ENCODE measurements at regions not wholly inside any gene's neighbourhood (a gene's known extent, or its start where the extent isn't known, plus 50 kb on each side); places are given as distances from the start of the nearest gene placed in this dataset.

DNA sequence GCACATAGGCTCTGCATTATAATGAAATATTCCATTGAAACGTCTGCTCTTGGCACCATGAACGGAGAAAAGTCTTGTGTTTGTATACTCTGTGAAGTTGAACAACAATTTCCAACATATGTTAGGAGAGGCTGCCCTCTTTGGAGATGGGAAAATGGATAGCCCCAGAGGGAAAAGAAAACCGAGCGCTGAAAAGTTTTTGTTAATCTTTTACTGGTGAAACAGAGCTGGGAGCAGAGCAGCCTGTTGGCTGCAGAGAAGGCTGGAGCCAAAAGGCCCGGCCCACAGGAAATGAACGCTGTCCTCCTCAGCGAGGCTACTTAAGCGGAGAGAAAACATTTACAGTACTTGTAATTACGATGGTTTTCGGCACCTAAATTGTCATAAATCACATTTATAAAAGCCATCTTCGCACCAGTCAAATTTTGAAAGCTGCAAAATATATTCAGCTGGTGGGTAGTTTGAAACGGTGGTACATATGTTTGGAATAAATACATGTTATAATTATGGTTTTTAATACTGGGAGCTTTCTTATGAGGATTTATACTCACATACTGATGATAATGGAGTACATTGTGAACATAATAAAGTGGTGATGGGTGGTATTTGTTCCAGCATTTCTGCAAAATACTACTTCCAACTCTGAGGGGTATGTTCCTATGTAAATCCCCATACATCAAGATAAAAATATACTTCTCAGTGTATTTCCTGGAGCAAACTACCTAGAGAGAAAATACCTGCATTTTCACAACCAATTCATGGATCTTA lies 129.6 kb upstream of the CNTLN start:
- dilution Hi-C loops (cut with HindIII; ENCODE audit: low sequenced_read_pairs, unreplicated experiment) (no loop called here), intact Hi-C loops (cut with micrococcal nuclease) (loop anchor here (5.0 kb wide), 1 partner anchor 133 kb away; the partner anchor contains the start of gene BNC2), in situ Hi-C loops (cut with MboI; ENCODE audit: low sequenced_read_pairs) (no loop called here)
- Histone ChIP-seq H2BK5ac (ENCODE audit: low read depth, low read length, poor library complexity, severe bottlenecking) (peak overlapping the region; percentile 74), H3K4me3 (ENCODE audit: insufficient read depth, low read depth, low read length) (no peak overlapping the region; the same call in 1 of the 2 replicates), H4K5ac (ENCODE audit: low read depth, low read length) (peak overlapping the region; percentile 21; the same call in 1 of the 2 replicates), H2BK15ac (ENCODE audit: low read depth, low read length) (peak overlapping the region; percentile 57; the same call in 1 of the 3 replicates), H2BK20ac (ENCODE audit: low read depth, low read length) (peak overlapping the region; percentile 66; the same call in 1 of the 2 replicates), H3K27me3 (ENCODE audit: control insufficient read depth, insufficient read depth, low read length) (no peaks in the 10 kb centered on the region), H3K4me1 (ENCODE audit: control insufficient read depth, insufficient read depth, low read length) (peaks cover 3% of the 10 kb centered on the region), H4K20me1 (ENCODE audit: insufficient read depth, low read length) (no peaks in the 10 kb centered on the region), H3K23ac (ENCODE audit: low read depth, low read length) (no peak overlapping the region), H3K9me3 (ENCODE audit: control insufficient read depth, insufficient read depth, low read length) (no peaks in the 10 kb centered on the region), H3K4me2 (ENCODE audit: low read depth, low read length) (peak overlapping the region; percentile 73; the same call in 1 of the 2 replicates), H3K9me1 (ENCODE audit: insufficient read depth, low read length) (no peaks in the 10 kb centered on the region), H3K36me3 (ENCODE audit: control insufficient read depth, insufficient read depth, low read length) (no peaks in the 10 kb centered on the region), H2AK5ac (ENCODE audit: low read depth, low read length) (no peak overlapping the region), H3K18ac (ENCODE audit: low read depth, low read length) (peak overlapping the region; percentile 39; the same call in 1 of the 2 replicates), H3K14ac (replicated peaks; ENCODE audit: low read depth, low read length) (peak overlapping the region; percentile 61), H2AK9ac (replicated peaks; ENCODE audit: low read depth, low read length, poor library complexity) (no peak overlapping the region), H4K91ac (ENCODE audit: insufficient read depth, low read depth, low read length) (peak overlapping the region; percentile 43; the same call in 1 of the 2 replicates), H3K4ac (ENCODE audit: low read depth, low read length) (no peak overlapping the region; the same call in 1 of the 2 replicates), H3K56ac (ENCODE audit: extremely low read depth, insufficient read depth, low read length) (peak overlapping the region; percentile 63), H3K79me1 (ENCODE audit: low read depth in 1 of 2, low read length in 2 of 2) (no peaks in the 10 kb centered on the region), H3K27ac (ENCODE audit: insufficient read depth, low read length) (peak overlapping the region; percentile 26; the same call in 1 of the 2 replicates), H2BK120ac (ENCODE audit: low read depth, low read length) (peak overlapping the region; percentile 48; the same call in 1 of the 2 replicates), H4K8ac (ENCODE audit: low read depth in 2 of 2, low read length in 2 of 2) (peak overlapping the region; percentile 64 to 74), H3K9ac (ENCODE audit: low read depth, low read length) (peak overlapping the region; percentile 55; the same call in 1 of the 2 replicates), H2AFZ (replicated peaks; ENCODE audit: low read length, poor library complexity) (no peak overlapping the region)
- WGBS, 2 experiments (ENCODE audit: extremely low coverage in 2 of 2, insufficient read length in 1 of 2): no CpG with 5 or more reads among the region's 12 CpGs
- ATAC-seq (ENCODE audit: low read depth) (peak; percentile 98), DNase-seq (peak; percentile 81)
- TF ChIP-seq RFX5 (IDR thresholded peaks at IDR 0.05; ENCODE audit: low read depth, low read length) (no peak), MAZ (IDR thresholded peaks at IDR 0.05; ENCODE audit: borderline replicate concordance, low read depth, low read length) (no peak), CEBPB (IDR thresholded peaks at IDR 0.05; ENCODE audit: low read depth, low read length) (no peak), CHD1 (IDR thresholded peaks at IDR 0.05; ENCODE audit: low read depth, low read length) (no peak), FOS (IDR thresholded peaks at IDR 0.05; ENCODE audit: low read depth, low read length) (no peak), MXI1 (IDR thresholded peaks at IDR 0.05; ENCODE audit: borderline replicate concordance, low read depth, low read length) (no peak), POLR2A (IDR thresholded peaks at IDR 0.05; ENCODE audit: low read depth, low read length) (no peak), BHLHE40 (IDR thresholded peaks at IDR 0.05; ENCODE audit: low read depth, low read length) (no peak), RAD21 (IDR thresholded peaks at IDR 0.05; ENCODE audit: low read length) (no peak)
- TF ChIP-seq, protein P1, sequence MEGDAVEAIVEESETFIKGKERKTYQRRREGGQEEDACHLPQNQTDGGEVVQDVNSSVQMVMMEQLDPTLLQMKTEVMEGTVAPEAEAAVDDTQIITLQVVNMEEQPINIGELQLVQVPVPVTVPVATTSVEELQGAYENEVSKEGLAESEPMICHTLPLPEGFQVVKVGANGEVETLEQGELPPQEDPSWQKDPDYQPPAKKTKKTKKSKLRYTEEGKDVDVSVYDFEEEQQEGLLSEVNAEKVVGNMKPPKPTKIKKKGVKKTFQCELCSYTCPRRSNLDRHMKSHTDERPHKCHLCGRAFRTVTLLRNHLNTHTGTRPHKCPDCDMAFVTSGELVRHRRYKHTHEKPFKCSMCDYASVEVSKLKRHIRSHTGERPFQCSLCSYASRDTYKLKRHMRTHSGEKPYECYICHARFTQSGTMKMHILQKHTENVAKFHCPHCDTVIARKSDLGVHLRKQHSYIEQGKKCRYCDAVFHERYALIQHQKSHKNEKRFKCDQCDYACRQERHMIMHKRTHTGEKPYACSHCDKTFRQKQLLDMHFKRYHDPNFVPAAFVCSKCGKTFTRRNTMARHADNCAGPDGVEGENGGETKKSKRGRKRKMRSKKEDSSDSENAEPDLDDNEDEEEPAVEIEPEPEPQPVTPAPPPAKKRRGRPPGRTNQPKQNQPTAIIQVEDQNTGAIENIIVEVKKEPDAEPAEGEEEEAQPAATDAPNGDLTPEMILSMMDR (conservative IDR thresholded peaks at IDR 0.05; ENCODE audit: low read depth, low read length): no peak
- ChIA-PET CTCF (interaction anchor here (0.6 to 1.5 kb wide), 3 partner anchors 58 to 322 kb away, joined by 3 to 4 read pairs (median 3); no protein-coding TSS in a partner anchor), POLR2A (ENCODE audit: unreplicated experiment) (no interaction called here)
- no TSS peak for BruUV-seq (replicated peaks)

Measured in IMR-90 (cell line).